Skeletal muscle satellite cell (primary cell): ENCODE measurements at regions not wholly inside any gene's neighbourhood (a gene's known extent, or its start where the extent isn't known, plus 50 kb on each side); places are given as distances from the start of the nearest gene placed in this dataset.

Experiments used
- H3K27me3 ChIP-seq: 2 replicates; pipeline ENCODE4 v1.7.0; 2013; ENCODE audit warnings: low read length; ENCODE audit not compliant: control insufficient read depth, insufficient read depth
- H3K36me3 ChIP-seq: 2 replicates; pipeline ENCODE4 v1.7.0; 2013; ENCODE audit warnings: mild to moderate bottlenecking, control low read depth, low read length; ENCODE audit not compliant: insufficient read depth
- H3K4me1 ChIP-seq: 2 replicates; pipeline ENCODE4 v1.7.0; 2013; ENCODE audit warnings: low read length; ENCODE audit not compliant: control insufficient read depth, insufficient read depth
- H3K4me2 ChIP-seq: 2 replicates; pipeline ENCODE4 v1.7.0; 2013; ENCODE audit warnings: mild to moderate bottlenecking, low read length
- H3K4me3 ChIP-seq: 2 replicates; pipeline ENCODE4 v1.7.0; 2013; ENCODE audit warnings: low read length
- H3K9ac ChIP-seq: 2 replicates; pipeline ENCODE4 v1.7.0; 2013; ENCODE audit warnings: mild to moderate bottlenecking, low read depth, low read length, moderate library complexity
- H3K9me3 ChIP-seq: replicated peaks from 2 replicates; pipeline ENCODE4 v1.7.0; 2013; ENCODE audit warnings: mild to moderate bottlenecking, control low read depth, low read length

GRCh38 chr14:54132496-54132895, 175.9 kb upstream of the BMP4 start:
- no peak overlapping the region for H3K4me2 ChIP-seq
- peaks cover 9% of the 10 kb centered on the region for H3K4me1 ChIP-seq
- H3K4me3 ChIP-seq, result no peak overlapping the region
- no peaks in the 10 kb centered on the region for H3K36me3 ChIP-seq
- H3K9me3 ChIP-seq, result no peaks in the 10 kb centered on the region
- no peaks in the 10 kb centered on the region for H3K27me3 ChIP-seq
- H3K9ac ChIP-seq, result no peak overlapping the region

DNA sequence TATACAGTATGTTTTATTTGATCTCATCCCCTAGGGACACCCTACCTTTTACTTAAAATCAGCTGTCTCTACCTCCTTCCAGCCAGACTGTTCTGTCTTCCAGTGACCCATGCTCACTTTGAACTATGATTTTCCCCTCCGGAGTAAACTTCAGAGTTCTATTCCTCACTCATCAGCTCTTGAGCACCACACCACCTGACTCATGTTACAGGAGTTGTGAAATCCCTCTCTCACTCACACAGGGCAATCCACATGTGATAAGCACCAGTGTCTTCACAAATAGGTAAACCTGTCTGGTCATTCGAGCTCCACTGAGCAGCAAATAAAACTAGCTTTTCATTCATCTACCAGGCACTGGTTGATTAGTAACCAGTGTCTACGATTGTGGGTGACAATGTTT, 177.3 kb upstream of the BMP4 start:
- no peak overlapping the region for H3K4me3 ChIP-seq
- H3K4me1 ChIP-seq, result peaks cover 19% of the 10 kb centered on the region
- no peaks in the 10 kb centered on the region for H3K9me3 ChIP-seq
- H3K36me3 ChIP-seq, result no peaks in the 10 kb centered on the region
- H3K27me3 ChIP-seq, result no peaks in the 10 kb centered on the region
- H3K9ac ChIP-seq, result no peak overlapping the region
- H3K4me2 ChIP-seq, result no peak overlapping the region

DNA sequence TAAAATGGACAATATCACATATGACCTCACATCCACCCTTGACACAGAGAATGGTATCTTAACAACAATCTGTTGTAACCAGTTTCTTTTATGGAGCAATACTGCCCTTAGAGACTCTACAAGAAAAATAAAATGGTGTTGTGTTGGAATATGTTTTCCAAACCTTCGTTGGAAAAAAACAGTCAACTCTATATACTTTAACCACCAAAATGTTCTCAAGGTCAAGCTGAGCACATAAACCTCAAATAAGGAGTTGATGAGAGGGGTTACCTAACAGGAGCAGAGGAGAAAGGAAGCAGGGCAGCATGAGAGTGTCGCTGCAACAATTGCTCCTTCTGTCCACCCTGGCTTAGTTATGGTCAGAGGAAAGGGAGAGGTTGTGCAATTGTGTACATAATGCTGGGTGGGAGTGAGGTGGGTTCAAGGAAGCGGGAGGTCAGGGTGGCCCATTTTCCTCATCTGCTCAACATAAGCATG, 179.2 kb upstream of the BMP4 start:
- no peaks in the 10 kb centered on the region for H3K9me3 ChIP-seq
- H3K4me3 ChIP-seq, result no peak overlapping the region
- H3K36me3 ChIP-seq, result no peaks in the 10 kb centered on the region
- H3K9ac ChIP-seq, result no peak overlapping the region
- peaks cover 11% of the 10 kb centered on the region for H3K4me1 ChIP-seq
- H3K4me2 ChIP-seq, result no peak overlapping the region
- no peaks in the 10 kb centered on the region for H3K27me3 ChIP-seq

- Histone ChIP-seq H3K27me3 (no peaks in the 10 kb centered on the region), H3K4me2 (no peak overlapping the region), H3K9ac (no peak overlapping the region), H3K9me3 (no peaks in the 10 kb centered on the region), H3K4me1 (peaks cover 11% of the 10 kb centered on the region), H3K4me3 (no peak overlapping the region), H3K36me3 (no peaks in the 10 kb centered on the region)
Observed at GRCh38 chr14:54136894-54137613, 180.4 kb upstream of the BMP4 start.

GRCh38 chr14:54137614-54137961, 181.0 kb upstream of the BMP4 start:
- Histone ChIP-seq H3K4me3 (no peak overlapping the region), H3K36me3 (no peaks in the 10 kb centered on the region), H3K4me2 (no peak overlapping the region), H3K9ac (no peak overlapping the region), H3K4me1 (peaks cover 11% of the 10 kb centered on the region), H3K9me3 (no peaks in the 10 kb centered on the region), H3K27me3 (no peaks in the 10 kb centered on the region)

- no peak overlapping the region for H3K4me3 ChIP-seq
Observed at GRCh38 chr14:54138024-54138353, 181.4 kb upstream of the BMP4 start.

DNA sequence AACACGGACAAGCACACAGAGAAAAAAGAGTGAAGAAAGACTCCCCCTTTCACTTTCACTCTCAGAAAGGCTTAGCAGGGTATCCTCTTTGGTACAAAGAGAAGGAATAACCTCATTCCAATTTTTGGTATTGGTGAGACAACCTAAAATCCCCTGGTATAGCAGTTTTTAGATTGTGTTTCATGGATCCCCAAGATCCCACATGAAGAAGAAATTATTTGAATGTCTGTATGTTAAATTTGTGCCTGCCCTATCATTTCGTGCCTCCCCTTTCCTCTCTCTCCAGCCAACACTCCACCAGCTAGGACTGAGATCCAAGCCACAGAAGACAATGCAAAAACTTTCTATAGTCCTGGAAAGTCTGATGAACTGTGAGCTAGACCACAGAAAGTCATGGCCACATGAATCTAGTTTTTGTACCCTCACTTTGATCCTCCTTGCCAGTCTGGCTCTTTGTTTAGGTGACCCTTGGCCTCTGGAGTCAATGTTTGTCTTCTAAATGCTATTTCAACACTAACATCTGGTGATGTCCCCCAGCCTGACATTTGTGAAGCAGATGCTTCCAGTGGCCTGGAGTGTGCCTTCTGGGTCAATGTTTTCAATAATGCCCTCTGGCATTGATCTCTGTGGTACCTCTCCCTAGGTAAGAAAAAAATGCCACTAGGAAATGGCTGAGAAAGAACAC, 181.9 kb upstream of the BMP4 start:
- Histone ChIP-seq H3K4me1 (peaks cover 11% of the 10 kb centered on the region), H3K4me2 (no peak overlapping the region), H3K27me3 (no peaks in the 10 kb centered on the region), H3K36me3 (no peaks in the 10 kb centered on the region), H3K4me3 (no peak overlapping the region), H3K9ac (no peak overlapping the region), H3K9me3 (no peaks in the 10 kb centered on the region)

More at GRCh38 chr14:54138024-54138353, 181.4 kb upstream of the BMP4 start:
- no peaks in the 10 kb centered on the region for H3K27me3 ChIP-seq
- H3K4me1 ChIP-seq, result peaks cover 11% of the 10 kb centered on the region
- no peak overlapping the region for H3K9ac ChIP-seq
- no peaks in the 10 kb centered on the region for H3K36me3 ChIP-seq
- no peak overlapping the region for H3K4me2 ChIP-seq
- no peaks in the 10 kb centered on the region for H3K9me3 ChIP-seq

GRCh38 chr14:54140551-54140950, 183.9 kb upstream of the BMP4 start:
- peaks cover 11% of the 10 kb centered on the region for H3K4me1 ChIP-seq
- H3K9me3 ChIP-seq, result no peaks in the 10 kb centered on the region
- no peaks in the 10 kb centered on the region for H3K27me3 ChIP-seq
- no peak overlapping the region for H3K4me2 ChIP-seq
- H3K36me3 ChIP-seq, result no peaks in the 10 kb centered on the region
- no peak overlapping the region for H3K4me3 ChIP-seq
- no peak overlapping the region for H3K9ac ChIP-seq

- H3K4me3 ChIP-seq, result no peak overlapping the region
- H3K9ac ChIP-seq, result no peak overlapping the region
- H3K9me3 ChIP-seq, result no peaks in the 10 kb centered on the region
Observed at GRCh38 chr14:54146601-54147000, 190.0 kb upstream of the BMP4 start.

GRCh38 chr14:54147282-54147681, 190.7 kb upstream of the BMP4 start:
- no peaks in the 10 kb centered on the region for H3K9me3 ChIP-seq
- no peak overlapping the region for H3K4me3 ChIP-seq
- H3K9ac ChIP-seq, result no peak overlapping the region
- H3K36me3 ChIP-seq, result no peaks in the 10 kb centered on the region
- H3K27me3 ChIP-seq, result no peaks in the 10 kb centered on the region
- no peaks in the 10 kb centered on the region for H3K4me1 ChIP-seq
- no peak overlapping the region for H3K4me2 ChIP-seq

More at GRCh38 chr14:54146601-54147000, 190.0 kb upstream of the BMP4 start:
- H3K36me3 ChIP-seq, result no peaks in the 10 kb centered on the region
- no peaks in the 10 kb centered on the region for H3K27me3 ChIP-seq
- H3K4me2 ChIP-seq, result no peak overlapping the region
- no peaks in the 10 kb centered on the region for H3K4me1 ChIP-seq

DNA sequence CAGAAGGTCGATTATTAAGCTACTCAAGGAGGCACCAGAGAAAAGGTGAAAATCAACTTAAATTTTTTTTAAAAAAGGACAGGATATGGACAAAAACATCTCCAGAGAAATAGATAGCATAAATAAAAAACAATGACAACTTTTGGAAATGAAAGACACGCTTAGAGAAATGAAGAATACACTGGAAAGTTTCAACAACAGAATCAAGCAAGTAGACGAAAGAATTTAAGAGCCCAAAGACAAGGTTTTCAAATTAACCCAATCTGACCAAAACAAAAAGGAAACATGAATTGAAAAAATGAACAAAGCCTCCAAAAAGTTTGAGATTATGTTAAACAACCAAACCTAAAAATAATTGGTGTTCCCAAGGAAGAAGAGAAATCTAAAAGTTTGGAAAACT, 191.1 kb upstream of the BMP4 start:
- Histone ChIP-seq H3K4me2 (no peak overlapping the region), H3K36me3 (no peaks in the 10 kb centered on the region), H3K27me3 (no peaks in the 10 kb centered on the region), H3K4me3 (no peak overlapping the region), H3K4me1 (no peaks in the 10 kb centered on the region), H3K9ac (no peak overlapping the region), H3K9me3 (no peaks in the 10 kb centered on the region)

DNA sequence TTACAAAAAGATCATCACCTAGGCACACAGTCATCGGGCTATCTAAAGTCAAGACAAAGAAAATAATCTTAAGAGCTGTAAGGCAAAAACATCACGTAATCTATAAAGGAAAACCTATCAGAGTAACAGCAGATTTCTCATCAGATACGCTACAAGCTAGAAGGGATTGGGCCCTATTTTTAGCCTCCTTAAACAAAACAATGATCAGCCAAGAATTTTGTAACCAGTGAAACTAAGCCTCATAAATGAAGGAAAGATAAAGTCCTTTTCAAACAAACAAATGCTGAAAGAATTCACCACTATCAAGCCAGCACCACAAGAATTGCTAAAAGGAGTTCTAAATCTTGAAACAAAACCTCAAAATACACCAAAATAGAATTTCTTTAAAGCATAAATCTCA, 191.6 kb upstream of the BMP4 start:
- H3K4me1 ChIP-seq, result no peaks in the 10 kb centered on the region
- no peak overlapping the region for H3K4me3 ChIP-seq
- H3K9me3 ChIP-seq, result no peaks in the 10 kb centered on the region
- H3K9ac ChIP-seq, result no peak overlapping the region
- H3K36me3 ChIP-seq, result no peaks in the 10 kb centered on the region
- H3K4me2 ChIP-seq, result no peak overlapping the region
- H3K27me3 ChIP-seq, result no peaks in the 10 kb centered on the region
